GM19438 (cell line): ENCODE measurements at regions not wholly inside any gene's neighbourhood (a gene's known extent, or its start where the extent isn't known, plus 50 kb on each side); places are given as distances from the start of the nearest gene placed in this dataset.

ENCODE experiments used
- ATAC-seq: cut with Tn5 transposase; IDR thresholded peaks from one replicate; pipeline ENCODE4 v1.9.1; 2021; ENCODE audit warnings: low read depth; ENCODE audit not compliant: unreplicated experiment

GRCh38 chr15:61308437-61308836 lies 79.3 kb upstream of the RORA start:
- ATAC-seq = no peak

- ATAC-seq = no peak
Measured at GRCh38 chr15:61307474-61307873, 78.4 kb upstream of the RORA start.

GRCh38 chr15:61301701-61302100 lies 72.6 kb upstream of the RORA start:
- no peak for ATAC-seq

GRCh38 chr15:61299075-61299763 lies 70.1 kb upstream of the RORA start:
- ATAC-seq = no peak

GRCh38 chr15:61295239-61295638 lies 66.1 kb upstream of the RORA start:
- no peak for ATAC-seq

GRCh38 chr15:61282661-61283060 lies 53.6 kb upstream of the RORA start:
- no peak for ATAC-seq

- ATAC-seq = no peak
Measured at GRCh38 chr15:61281328-61281727, 52.2 kb upstream of the RORA start.
